HG03196 (cell line): ENCODE measurements at regions not wholly inside any gene's neighbourhood (a gene's known extent, or its start where the extent isn't known, plus 50 kb on each side); places are given as distances from the start of the nearest gene placed in this dataset.

Experiments used
- ATAC-seq: cut with Tn5 transposase; IDR thresholded peaks from one replicate; pipeline ENCODE4 v1.9.1; 2021; ENCODE audit not compliant: unreplicated experiment

- ATAC-seq, result no peak
Observed at GRCh38 chr13:31853643-31854326, 114.5 kb downstream of the RXFP2 start.

GRCh38 chr13:31859571-31859970, 120.2 kb downstream of the RXFP2 start:
- ATAC-seq, result no peak

- no peak for ATAC-seq
Observed at GRCh38 chr13:31860002-31860401, 120.7 kb downstream of the RXFP2 start.

GRCh38 chr13:31862828-31863227, 123.5 kb downstream of the RXFP2 start:
- no peak for ATAC-seq

- ATAC-seq, result no peak
Observed at GRCh38 chr13:31864307-31864706, 125.0 kb downstream of the RXFP2 start.

- ATAC-seq, result no peak
Observed at GRCh38 chr13:31866099-31866498, 126.8 kb downstream of the RXFP2 start.

- ATAC-seq, result no peak
Observed at GRCh38 chr13:31867709-31868108, 128.4 kb downstream of the RXFP2 start.

- no peak for ATAC-seq
Observed at GRCh38 chr13:31869582-31869981, 130.3 kb downstream of the RXFP2 start.

- no peak for ATAC-seq
Observed at GRCh38 chr13:31870511-31870910, 131.2 kb downstream of the RXFP2 start.

GRCh38 chr13:31873145-31873544, 133.8 kb downstream of the RXFP2 start:
- no peak for ATAC-seq

- no peak for ATAC-seq
Observed at GRCh38 chr13:31875134-31875533, 135.8 kb downstream of the RXFP2 start.

- ATAC-seq, result no peak
Observed at GRCh38 chr13:31878052-31878451, 138.7 kb downstream of the RXFP2 start.

GRCh38 chr13:31878495-31878894, 139.2 kb downstream of the RXFP2 start:
- no peak for ATAC-seq

- ATAC-seq, result no peak
Observed at GRCh38 chr13:31878955-31879354, 139.6 kb downstream of the RXFP2 start.

- no peak for ATAC-seq
Observed at GRCh38 chr13:31880851-31881494, 141.6 kb downstream of the RXFP2 start.

GRCh38 chr13:31881495-31881882, 142.2 kb downstream of the RXFP2 start:
- no peak for ATAC-seq

- no peak for ATAC-seq
Observed at GRCh38 chr13:31882794-31883193, 143.5 kb downstream of the RXFP2 start.

GRCh38 chr13:31884556-31884955, 145.2 kb downstream of the RXFP2 start:
- ATAC-seq, result no peak

- no peak for ATAC-seq
Observed at GRCh38 chr13:31885994-31886393, 145.6 kb upstream of the FRY start.

- ATAC-seq, result no peak
Observed at GRCh38 chr13:31887286-31887685, 144.3 kb upstream of the FRY start.

GRCh38 chr13:31890946-31891345, 140.6 kb upstream of the FRY start:
- ATAC-seq, result no peak

GRCh38 chr13:31891472-31891871, 140.1 kb upstream of the FRY start:
- no peak for ATAC-seq

- no peak for ATAC-seq
Observed at GRCh38 chr13:31894931-31895330, 136.6 kb upstream of the FRY start.
